MM.1S (cell line): ENCODE measurements at regions not wholly inside any gene's neighbourhood (a gene's known extent, or its start where the extent isn't known, plus 50 kb on each side); places are given as distances from the start of the nearest gene placed in this dataset.

Experiments
- DNase-seq: peaks from one replicate; pipeline ENCODE4 v3.0.0-alpha.2; 2015
- H2AFZ ChIP-seq: fragments of 300-600 bp; sonication (generic); 2 replicates; pipeline ENCODE4 v1.6.0; 2016; ENCODE audit warnings: antibody characterized with exemption, low read length
- H3F3A ChIP-seq: fragments of 300-600 bp; sonication (generic); 2 replicates; pipeline ENCODE4 v1.6.1; 2016; ENCODE audit warnings: mild to moderate bottlenecking, antibody characterized with exemption, low read length, moderate library complexity, mixed read lengths; ENCODE audit not compliant: insufficient read depth
- H3K27ac ChIP-seq: fragments of 300-600 bp; sonication (generic); 2 replicates; pipeline ENCODE4 v1.5.1; 2016; ENCODE audit warnings: mild to moderate bottlenecking, low read length
- H3K27me3 ChIP-seq: fragments of 300-600 bp; sonication (generic); replicated peaks from 2 replicates; pipeline ENCODE4 v1.6.0; 2016; ENCODE audit warnings: low read length; ENCODE audit not compliant: insufficient read depth
- H3K36me3 ChIP-seq: fragments of 300-600 bp; sonication (generic); replicated peaks from 2 replicates; pipeline ENCODE4 v1.6.1; 2016; ENCODE audit warnings: mild to moderate bottlenecking, low read length, mixed read lengths; ENCODE audit not compliant: insufficient read depth
- H3K4me1 ChIP-seq: fragments of 300-600 bp; sonication (generic); 2 replicates; pipeline ENCODE4 v1.6.1; 2016; ENCODE audit warnings: low read length, mixed read lengths
- H3K4me2 ChIP-seq: fragments of 300-600 bp; sonication (generic); 2 replicates; pipeline ENCODE4 v1.6.0; 2016; ENCODE audit warnings: low read depth, low read length
- H3K4me3 ChIP-seq: fragments of 300-600 bp; sonication (generic); 2 replicates; pipeline ENCODE4 v1.5.1; 2016; ENCODE audit warnings: low read length, mixed read lengths
- H3K79me2 ChIP-seq: fragments of 300-600 bp; sonication (generic); 2 replicates; pipeline ENCODE4 v1.6.1; 2016; ENCODE audit warnings: mixed run types, low read length, mixed read lengths
- H3K9ac ChIP-seq: fragments of 300-600 bp; sonication (generic); 2 replicates; pipeline ENCODE4 v1.6.1; 2016; ENCODE audit warnings: low read length, mixed read lengths
- H3K9me2 ChIP-seq: fragments of 300-600 bp; sonication (generic); replicated peaks from 2 replicates; pipeline ENCODE4 v1.6.1; 2016; ENCODE audit warnings: mild to moderate bottlenecking, low read length, mixed read lengths; ENCODE audit not compliant: insufficient read depth
- H3K9me3 ChIP-seq: fragments of 300-600 bp; sonication (generic); replicated peaks from 2 replicates; pipeline ENCODE4 v1.6.1; 2016; ENCODE audit warnings: mild to moderate bottlenecking, low read length, mixed read lengths; ENCODE audit not compliant: insufficient read depth
- H4K20me1 ChIP-seq: fragments of 300-600 bp; sonication (generic); 2 replicates; pipeline ENCODE4 v1.6.1; 2016; ENCODE audit warnings: mild to moderate bottlenecking, low read length, moderate library complexity, mixed read lengths; ENCODE audit not compliant: insufficient read depth
- EZH2 ChIP-seq: fragments of 300-600 bp; sonication (generic); optimal IDR thresholded peaks from 2 replicates; pipeline ENCODE3; 2017; ENCODE audit warnings: low read depth, mild to moderate bottlenecking, antibody characterized with exemption, low read length, mixed read lengths
- EZH2phosphoT487 ChIP-seq: fragments of 300-600 bp; sonication (generic); IDR thresholded peaks from 2 replicates; pipeline ENCODE4 v1.6.1; 2018; ENCODE audit warnings: antibody characterized with exemption, low read length
- TF ChIP-seq, protein P1 (sequence below): fragments of 300-600 bp; sonication (generic); IDR thresholded peaks from 2 replicates; pipeline ENCODE4 v1.5.1; 2016; ENCODE audit warnings: antibody characterized with exemption, low read length, mixed read lengths

DNA sequence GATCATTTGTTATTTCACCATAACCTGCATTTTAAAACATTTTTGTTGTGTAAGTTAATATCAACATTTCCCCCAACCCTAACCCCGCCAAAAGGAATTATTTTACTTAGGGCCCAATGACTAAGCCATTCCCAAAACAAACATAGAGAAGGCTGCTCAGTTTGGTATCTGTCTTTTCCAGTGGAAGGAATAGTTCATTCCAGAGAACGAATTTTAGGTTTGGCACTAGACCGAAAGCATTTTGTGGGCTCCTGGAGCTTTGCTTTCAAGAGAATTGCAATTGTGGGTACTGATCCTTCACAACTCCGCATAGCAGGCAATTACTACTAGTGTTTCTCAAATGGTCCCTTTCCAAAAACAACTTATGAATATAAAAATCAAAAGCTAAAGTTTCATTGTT, 226.7 kb upstream of the MAD2L1 start:
- Histone ChIP-seq H3F3A (no peaks in the 10 kb centered on the region), H3K9me3 (no peaks in the 10 kb centered on the region), H3K36me3 (no peaks in the 10 kb centered on the region), H3K4me2 (no peak overlapping the region), H3K9me2 (no peaks in the 10 kb centered on the region), H2AFZ (no peak overlapping the region), H4K20me1 (no peaks in the 10 kb centered on the region), H3K4me3 (no peak overlapping the region), H3K4me1 (no peaks in the 10 kb centered on the region), H3K79me2 (no peaks in the 10 kb centered on the region), H3K27me3 (no peaks in the 10 kb centered on the region), H3K9ac (no peak overlapping the region), H3K27ac (no peak overlapping the region)
- TF ChIP-seq EZH2phosphoT487 = no peak
- no peak for TF ChIP-seq EZH2
- TF ChIP-seq, protein P1, sequence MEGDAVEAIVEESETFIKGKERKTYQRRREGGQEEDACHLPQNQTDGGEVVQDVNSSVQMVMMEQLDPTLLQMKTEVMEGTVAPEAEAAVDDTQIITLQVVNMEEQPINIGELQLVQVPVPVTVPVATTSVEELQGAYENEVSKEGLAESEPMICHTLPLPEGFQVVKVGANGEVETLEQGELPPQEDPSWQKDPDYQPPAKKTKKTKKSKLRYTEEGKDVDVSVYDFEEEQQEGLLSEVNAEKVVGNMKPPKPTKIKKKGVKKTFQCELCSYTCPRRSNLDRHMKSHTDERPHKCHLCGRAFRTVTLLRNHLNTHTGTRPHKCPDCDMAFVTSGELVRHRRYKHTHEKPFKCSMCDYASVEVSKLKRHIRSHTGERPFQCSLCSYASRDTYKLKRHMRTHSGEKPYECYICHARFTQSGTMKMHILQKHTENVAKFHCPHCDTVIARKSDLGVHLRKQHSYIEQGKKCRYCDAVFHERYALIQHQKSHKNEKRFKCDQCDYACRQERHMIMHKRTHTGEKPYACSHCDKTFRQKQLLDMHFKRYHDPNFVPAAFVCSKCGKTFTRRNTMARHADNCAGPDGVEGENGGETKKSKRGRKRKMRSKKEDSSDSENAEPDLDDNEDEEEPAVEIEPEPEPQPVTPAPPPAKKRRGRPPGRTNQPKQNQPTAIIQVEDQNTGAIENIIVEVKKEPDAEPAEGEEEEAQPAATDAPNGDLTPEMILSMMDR = no peak
- no peak for DNase-seq

DNA sequence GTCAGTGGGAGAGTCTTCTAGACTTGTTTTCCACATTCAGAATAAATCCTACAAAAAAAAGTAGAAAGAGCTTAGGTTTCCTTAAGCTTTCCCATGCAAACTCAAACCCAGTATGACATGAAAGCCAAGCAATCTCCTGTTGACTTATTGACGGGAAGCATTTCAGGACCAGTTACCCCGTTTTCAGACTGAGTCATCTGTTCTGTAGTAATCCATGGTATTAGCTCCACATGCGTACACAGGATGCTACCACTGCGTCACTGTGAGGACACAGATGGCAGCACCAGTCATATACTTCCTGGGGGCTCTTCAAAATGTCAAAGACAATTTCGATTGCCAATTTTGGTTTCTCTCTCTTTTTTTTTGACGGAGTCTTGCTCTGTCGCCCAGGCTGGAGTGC, 224.9 kb upstream of the MAD2L1 start:
- Histone ChIP-seq H2AFZ (no peak overlapping the region), H3K27ac (no peak overlapping the region), H3K4me1 (no peaks in the 10 kb centered on the region), H3K27me3 (no peaks in the 10 kb centered on the region), H3K36me3 (no peaks in the 10 kb centered on the region), H4K20me1 (no peaks in the 10 kb centered on the region), H3K9me2 (no peaks in the 10 kb centered on the region), H3F3A (no peaks in the 10 kb centered on the region), H3K79me2 (no peaks in the 10 kb centered on the region), H3K4me3 (no peak overlapping the region), H3K9ac (no peak overlapping the region), H3K4me2 (no peak overlapping the region), H3K9me3 (no peaks in the 10 kb centered on the region)
- TF ChIP-seq EZH2phosphoT487 (no peak), EZH2 (no peak)
- TF ChIP-seq, protein P1 = no peak
- DNase-seq = no peak

DNA sequence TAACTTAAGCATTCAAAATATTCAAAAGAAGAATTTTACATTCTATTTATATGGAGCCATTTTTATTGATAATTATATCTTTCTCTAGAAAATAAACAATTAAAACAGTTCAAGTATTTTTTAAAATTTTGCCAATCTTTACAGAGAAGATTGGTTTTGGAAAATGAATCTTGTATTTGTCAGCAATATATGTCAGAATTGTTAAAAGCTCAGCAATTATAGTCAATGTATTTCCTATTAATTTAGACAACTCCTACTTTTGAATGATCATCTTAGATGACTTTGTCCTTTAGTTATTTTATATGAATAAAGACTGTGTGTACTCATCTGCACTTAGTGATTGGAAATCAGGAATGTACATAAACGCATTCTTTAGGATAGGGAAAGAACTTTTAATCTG, 223.9 kb upstream of the MAD2L1 start:
- no peaks in the 10 kb centered on the region for H3K4me1 ChIP-seq
- H3K9me3 ChIP-seq = no peaks in the 10 kb centered on the region
- DNase-seq = no peak
- no peak overlapping the region for H2AFZ ChIP-seq
- no peaks in the 10 kb centered on the region for H3K27me3 ChIP-seq
- no peak overlapping the region for H3K27ac ChIP-seq
- no peaks in the 10 kb centered on the region for H3K9me2 ChIP-seq
- H3K36me3 ChIP-seq = no peaks in the 10 kb centered on the region
- no peaks in the 10 kb centered on the region for H4K20me1 ChIP-seq
- TF ChIP-seq EZH2phosphoT487 (no peak), EZH2 (no peak)
- TF ChIP-seq, protein P1 = no peak
- no peak overlapping the region for H3K9ac ChIP-seq
- no peak overlapping the region for H3K4me2 ChIP-seq
- no peak overlapping the region for H3K4me3 ChIP-seq
- H3F3A ChIP-seq = no peaks in the 10 kb centered on the region
- no peaks in the 10 kb centered on the region for H3K79me2 ChIP-seq

DNA sequence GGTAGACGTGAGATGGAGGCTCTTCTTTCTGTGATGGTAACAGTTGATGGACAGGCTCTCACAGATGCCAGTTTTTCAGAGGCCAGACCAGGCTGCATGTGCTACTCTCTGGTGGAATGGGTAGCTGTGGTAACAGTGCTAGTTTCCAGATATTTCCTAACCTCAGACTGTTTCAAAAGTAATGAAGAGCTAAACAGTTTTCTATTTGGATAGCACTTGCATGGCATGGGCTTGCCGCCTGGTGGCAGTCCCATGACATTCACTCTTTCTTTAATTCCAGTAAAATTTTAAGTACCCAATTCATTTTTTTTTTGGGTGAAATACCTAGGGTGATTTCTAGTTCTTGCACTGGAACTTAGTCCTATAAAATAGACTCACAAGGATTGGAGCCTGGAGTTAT, 220.2 kb upstream of the MAD2L1 start:
- H3K4me1 ChIP-seq = no peaks in the 10 kb centered on the region
- no peaks in the 10 kb centered on the region for H3K79me2 ChIP-seq
- no peak for DNase-seq
- no peak overlapping the region for H3K4me2 ChIP-seq
- no peaks in the 10 kb centered on the region for H3K9me3 ChIP-seq
- H3K36me3 ChIP-seq = no peaks in the 10 kb centered on the region
- H3K4me3 ChIP-seq = no peak overlapping the region
- no peaks in the 10 kb centered on the region for H3F3A ChIP-seq
- no peaks in the 10 kb centered on the region for H3K9me2 ChIP-seq
- no peaks in the 10 kb centered on the region for H3K27me3 ChIP-seq
- no peak overlapping the region for H3K27ac ChIP-seq
- no peaks in the 10 kb centered on the region for H4K20me1 ChIP-seq
- H3K9ac ChIP-seq = no peak overlapping the region
- no peak overlapping the region for H2AFZ ChIP-seq
- TF ChIP-seq, protein P1 = no peak
- no peak for TF ChIP-seq EZH2
- TF ChIP-seq EZH2phosphoT487 = no peak
